ENCODE measurements at regions not wholly inside any gene's neighbourhood (a gene's known extent, or its start where the extent isn't known, plus 50 kb on each side); places are given as distances from the start of the nearest gene placed in this dataset.

DNA sequence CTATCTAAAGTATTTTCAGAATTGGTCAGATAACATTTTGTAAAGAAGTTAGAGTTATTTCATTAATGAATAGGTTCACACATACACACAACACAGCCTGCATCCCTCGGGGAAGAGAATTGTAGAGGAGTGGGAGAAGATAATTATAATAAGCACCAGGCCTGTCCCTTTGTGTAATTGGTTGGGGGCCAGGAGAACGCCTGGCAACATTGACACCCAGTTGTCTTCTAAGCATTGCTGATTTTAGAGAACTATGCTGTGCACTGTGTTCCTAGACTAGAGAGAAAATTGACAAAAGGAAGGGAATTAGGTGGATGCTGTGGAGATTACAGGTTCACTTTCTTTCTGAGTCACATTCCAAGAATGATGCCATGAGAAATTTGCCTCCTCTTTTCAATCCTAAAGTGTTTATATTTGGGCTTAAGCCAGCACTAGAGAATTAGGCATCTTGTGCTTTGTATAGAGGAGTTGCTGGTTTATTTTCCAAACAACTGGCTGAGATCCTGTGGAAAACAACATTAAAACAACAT, 247.6 kb downstream of the COX7C start:
- H3K27ac ChIP-seq (ENCODE audit: low read depth, low read length) = no peak overlapping the region
- peaks cover 3 to 9% (median 5%) of the 10 kb centered on the region in 3 donors for H3K4me1 ChIP-seq (ENCODE audit: control insufficient read depth in 3 of 3, insufficient read depth in 3 of 3, low read length in 3 of 3)
- no peaks in the 10 kb centered on the region for H3K27me3 ChIP-seq (ENCODE audit: control insufficient read depth in 3 of 3, insufficient read depth in 3 of 3, low read length in 3 of 3)
- H3K36me3 ChIP-seq (ENCODE audit: control insufficient read depth in 3 of 3, insufficient read depth in 3 of 3, low read length in 3 of 3) = no peaks in the 10 kb centered on the region
- no peaks in the 10 kb centered on the region for H3K9me3 ChIP-seq (ENCODE audit: control insufficient read depth in 3 of 3, low read length in 3 of 3)
- no peak overlapping the region for H3K9ac ChIP-seq (ENCODE audit: low read depth in 1 of 3, low read length in 3 of 3)
- no peak overlapping the region for H3K4me3 ChIP-seq (ENCODE audit: low read length in 3 of 3)

DNA sequence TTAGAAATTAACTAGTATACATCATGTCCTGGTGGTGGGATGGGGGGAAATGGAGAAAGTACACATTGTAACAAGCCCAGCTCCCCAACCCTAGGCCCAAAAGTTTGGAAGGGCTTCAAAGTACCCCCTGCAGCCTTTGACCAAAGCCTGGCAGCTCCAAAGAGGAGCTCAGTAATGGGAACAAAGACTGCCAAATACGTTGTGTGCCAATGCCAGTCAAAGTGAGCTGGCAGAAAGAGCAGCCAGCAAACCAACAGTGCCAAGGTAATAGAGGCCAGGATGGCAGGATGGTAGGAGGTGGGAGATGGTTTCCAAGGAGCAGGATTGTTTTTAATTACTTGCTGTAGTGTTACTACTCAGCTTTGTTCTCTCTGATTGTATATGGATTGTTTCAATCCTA, 248.3 kb downstream of the COX7C start:
- no peaks in the 10 kb centered on the region for H3K27me3 ChIP-seq (ENCODE audit: control insufficient read depth in 3 of 3, insufficient read depth in 3 of 3, low read length in 3 of 3)
- no peaks in the 10 kb centered on the region for H3K36me3 ChIP-seq (ENCODE audit: control insufficient read depth in 3 of 3, insufficient read depth in 3 of 3, low read length in 3 of 3)
- H3K4me3 ChIP-seq (ENCODE audit: low read length in 3 of 3) = no peak overlapping the region
- H3K4me1 ChIP-seq (ENCODE audit: control insufficient read depth in 3 of 3, insufficient read depth in 3 of 3, low read length in 3 of 3) = peaks cover 3 to 9% (median 5%) of the 10 kb centered on the region in 3 donors
- no peak overlapping the region for H3K9ac ChIP-seq (ENCODE audit: low read depth in 1 of 3, low read length in 3 of 3)
- no peak overlapping the region for H3K27ac ChIP-seq (ENCODE audit: low read depth, low read length)
- H3K9me3 ChIP-seq (ENCODE audit: control insufficient read depth in 3 of 3, low read length in 3 of 3) = no peaks in the 10 kb centered on the region

GRCh38 chr5:86869268-86869667, 251.5 kb downstream of the COX7C start:
- peaks cover 0 to 5% (median 0%) of the 10 kb centered on the region in 3 donors for H3K4me1 ChIP-seq (ENCODE audit: control insufficient read depth in 3 of 3, insufficient read depth in 3 of 3, low read length in 3 of 3)
- no peaks in the 10 kb centered on the region for H3K27me3 ChIP-seq (ENCODE audit: control insufficient read depth in 3 of 3, insufficient read depth in 3 of 3, low read length in 3 of 3)
- no peaks in the 10 kb centered on the region for H3K9me3 ChIP-seq (ENCODE audit: control insufficient read depth in 3 of 3, low read length in 3 of 3)
- no peak overlapping the region for H3K4me3 ChIP-seq (ENCODE audit: low read length in 3 of 3)
- H3K27ac ChIP-seq (ENCODE audit: low read depth, low read length) = no peak overlapping the region
- H3K9ac ChIP-seq (ENCODE audit: low read depth in 1 of 3, low read length in 3 of 3) = no peak overlapping the region
- H3K36me3 ChIP-seq (ENCODE audit: control insufficient read depth in 3 of 3, insufficient read depth in 3 of 3, low read length in 3 of 3) = no peaks in the 10 kb centered on the region

DNA sequence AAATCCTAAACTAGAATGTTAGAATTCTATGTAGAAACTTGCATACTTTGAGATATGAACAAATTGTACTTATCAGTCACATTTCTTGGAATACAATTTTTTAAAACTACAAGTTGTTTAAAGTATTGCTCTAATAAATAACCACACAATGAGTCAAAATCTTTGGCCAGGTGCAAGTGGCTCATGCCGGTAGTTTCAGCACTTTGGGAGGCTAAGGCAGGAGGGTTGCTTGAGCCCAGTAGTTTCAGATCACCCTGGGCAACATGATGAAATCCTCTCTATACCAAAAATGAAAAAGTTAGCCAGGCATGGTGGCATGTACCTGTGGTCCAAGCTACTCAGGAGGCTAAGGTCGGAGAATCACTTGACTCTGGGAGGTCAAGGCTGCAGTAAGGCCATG, 257.8 kb downstream of the COX7C start:
- Histone ChIP-seq H3K9me3 (ENCODE audit: control insufficient read depth in 3 of 3, low read length in 3 of 3) (no peaks in the 10 kb centered on the region), H3K9ac (ENCODE audit: low read depth in 1 of 3, low read length in 3 of 3) (no peak overlapping the region), H3K4me1 (ENCODE audit: control insufficient read depth in 3 of 3, insufficient read depth in 3 of 3, low read length in 3 of 3) (no peaks in the 10 kb centered on the region), H3K36me3 (ENCODE audit: control insufficient read depth in 3 of 3, insufficient read depth in 3 of 3, low read length in 3 of 3) (no peaks in the 10 kb centered on the region), H3K27me3 (ENCODE audit: control insufficient read depth in 3 of 3, insufficient read depth in 3 of 3, low read length in 3 of 3) (no peaks in the 10 kb centered on the region), H3K4me3 (ENCODE audit: low read length in 3 of 3) (no peak overlapping the region), H3K27ac (ENCODE audit: low read depth, low read length) (no peak overlapping the region)

DNA sequence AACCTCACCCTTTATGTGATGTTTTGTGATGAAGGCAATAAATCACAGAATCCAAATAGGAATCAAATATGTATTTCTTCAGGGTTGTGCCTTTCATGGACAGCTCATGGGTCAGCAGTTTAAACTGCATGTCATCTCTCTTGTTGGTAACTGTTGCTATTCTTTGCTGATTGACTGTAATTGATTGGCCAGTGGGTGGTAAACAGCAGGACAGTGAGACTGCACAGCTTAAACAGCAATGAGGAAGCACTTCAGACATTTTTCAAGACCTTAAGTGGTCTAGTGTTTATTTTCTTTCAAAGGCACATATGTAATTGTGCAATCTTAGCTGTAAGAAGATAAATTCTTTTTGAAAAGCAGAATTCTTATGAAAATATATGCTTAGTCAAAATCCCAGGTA, 260.5 kb downstream of the COX7C start:
- no peaks in the 10 kb centered on the region for H3K36me3 ChIP-seq (ENCODE audit: control insufficient read depth in 3 of 3, insufficient read depth in 3 of 3, low read length in 3 of 3)
- no peak overlapping the region for H3K27ac ChIP-seq (ENCODE audit: low read depth, low read length)
- no peaks in the 10 kb centered on the region for H3K4me1 ChIP-seq (ENCODE audit: control insufficient read depth in 3 of 3, insufficient read depth in 3 of 3, low read length in 3 of 3)
- no peaks in the 10 kb centered on the region for H3K9me3 ChIP-seq (ENCODE audit: control insufficient read depth in 3 of 3, low read length in 3 of 3)
- no peak overlapping the region for H3K4me3 ChIP-seq (ENCODE audit: low read length in 3 of 3)
- no peak overlapping the region for H3K9ac ChIP-seq (ENCODE audit: low read depth in 1 of 3, low read length in 3 of 3)
- no peaks in the 10 kb centered on the region for H3K27me3 ChIP-seq (ENCODE audit: control insufficient read depth in 3 of 3, insufficient read depth in 3 of 3, low read length in 3 of 3)

- H3K4me1 ChIP-seq (ENCODE audit: control insufficient read depth in 3 of 3, insufficient read depth in 3 of 3, low read length in 3 of 3) = no peaks in the 10 kb centered on the region
- H3K27ac ChIP-seq (ENCODE audit: low read depth, low read length) = no peak overlapping the region
- H3K27me3 ChIP-seq (ENCODE audit: control insufficient read depth in 3 of 3, insufficient read depth in 3 of 3, low read length in 3 of 3) = no peaks in the 10 kb centered on the region
- no peak overlapping the region for H3K9ac ChIP-seq (ENCODE audit: low read depth in 1 of 3, low read length in 3 of 3)
- no peaks in the 10 kb centered on the region for H3K36me3 ChIP-seq (ENCODE audit: control insufficient read depth in 3 of 3, insufficient read depth in 3 of 3, low read length in 3 of 3)
- no peak overlapping the region for H3K4me3 ChIP-seq (ENCODE audit: low read length in 3 of 3)
- H3K9me3 ChIP-seq (ENCODE audit: control insufficient read depth in 3 of 3, low read length in 3 of 3) = no peaks in the 10 kb centered on the region
These were observed 261.3 kb downstream of the COX7C start for GRCh38 chr5:86879086-86879485.

DNA sequence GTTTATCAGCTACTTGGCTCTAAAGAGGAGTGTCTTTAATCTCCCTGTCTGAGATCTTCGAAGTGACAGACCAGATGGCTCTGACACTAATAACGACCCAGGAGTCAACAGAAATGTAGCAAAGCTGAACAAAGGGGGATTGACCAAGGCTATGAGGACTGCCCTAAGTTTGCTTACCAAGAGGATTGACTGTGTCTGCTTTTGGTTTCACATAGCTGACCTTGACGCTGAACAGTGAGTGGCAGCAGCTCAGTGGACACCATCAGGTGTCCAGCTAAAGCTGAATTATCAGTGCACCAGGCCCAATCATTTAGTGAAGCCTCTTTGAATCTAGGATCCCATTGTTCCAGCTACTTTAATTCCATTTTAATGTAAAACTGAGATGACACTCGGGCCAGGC, 262.6 kb downstream of the COX7C start:
- H3K27ac ChIP-seq (ENCODE audit: low read depth, low read length) = no peak overlapping the region
- no peaks in the 10 kb centered on the region for H3K4me1 ChIP-seq (ENCODE audit: control insufficient read depth in 3 of 3, insufficient read depth in 3 of 3, low read length in 3 of 3)
- no peaks in the 10 kb centered on the region for H3K9me3 ChIP-seq (ENCODE audit: control insufficient read depth in 3 of 3, low read length in 3 of 3)
- H3K27me3 ChIP-seq (ENCODE audit: control insufficient read depth in 3 of 3, insufficient read depth in 3 of 3, low read length in 3 of 3) = no peaks in the 10 kb centered on the region
- H3K36me3 ChIP-seq (ENCODE audit: control insufficient read depth in 3 of 3, insufficient read depth in 3 of 3, low read length in 3 of 3) = no peaks in the 10 kb centered on the region
- no peak overlapping the region for H3K4me3 ChIP-seq (ENCODE audit: low read length in 3 of 3)
- no peak overlapping the region for H3K9ac ChIP-seq (ENCODE audit: low read depth in 1 of 3, low read length in 3 of 3)

GRCh38 chr5:86880785-86881492, 263.2 kb downstream of the COX7C start:
- Histone ChIP-seq H3K27me3 (ENCODE audit: control insufficient read depth in 3 of 3, insufficient read depth in 3 of 3, low read length in 3 of 3) (no peaks in the 10 kb centered on the region), H3K9me3 (ENCODE audit: control insufficient read depth in 3 of 3, low read length in 3 of 3) (no peaks in the 10 kb centered on the region), H3K27ac (ENCODE audit: low read depth, low read length) (no peak overlapping the region), H3K9ac (ENCODE audit: low read depth in 1 of 3, low read length in 3 of 3) (no peak overlapping the region), H3K36me3 (ENCODE audit: control insufficient read depth in 3 of 3, insufficient read depth in 3 of 3, low read length in 3 of 3) (no peaks in the 10 kb centered on the region), H3K4me3 (ENCODE audit: low read length in 3 of 3) (no peak overlapping the region), H3K4me1 (ENCODE audit: control insufficient read depth in 3 of 3, insufficient read depth in 3 of 3, low read length in 3 of 3) (no peaks in the 10 kb centered on the region)

DNA sequence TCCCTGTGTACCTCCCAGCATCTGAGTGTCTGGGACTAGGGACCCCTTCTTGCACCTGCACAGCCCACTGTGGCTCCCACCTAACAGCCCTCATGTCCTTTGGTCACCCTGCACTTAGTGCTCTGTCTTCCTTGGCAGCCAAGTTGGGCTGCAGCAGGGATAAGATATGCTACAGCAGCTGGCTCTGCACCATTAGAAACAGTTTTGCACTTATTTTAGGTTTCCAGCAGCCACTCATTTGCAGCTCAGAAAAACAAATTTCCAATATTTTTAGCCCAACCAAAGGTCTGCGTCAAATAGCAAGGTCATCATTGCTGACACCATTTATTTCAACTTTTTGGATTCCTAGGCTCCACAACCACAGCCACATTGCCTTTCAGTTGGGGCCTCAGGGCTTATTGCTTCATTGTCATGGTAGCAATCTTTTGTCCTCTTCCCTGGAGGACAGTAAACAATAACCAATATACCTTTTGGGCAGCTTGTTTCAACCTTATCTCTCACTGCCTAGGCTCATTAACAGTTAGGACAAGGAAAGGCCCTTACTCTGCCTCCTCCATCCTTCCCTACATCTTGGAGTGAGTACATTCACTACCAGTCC, 263.9 kb downstream of the COX7C start:
- Histone ChIP-seq H3K9ac (ENCODE audit: low read depth in 1 of 3, low read length in 3 of 3) (no peak overlapping the region), H3K27me3 (ENCODE audit: control insufficient read depth in 3 of 3, insufficient read depth in 3 of 3, low read length in 3 of 3) (no peaks in the 10 kb centered on the region), H3K4me1 (ENCODE audit: control insufficient read depth in 3 of 3, insufficient read depth in 3 of 3, low read length in 3 of 3) (no peaks in the 10 kb centered on the region), H3K27ac (ENCODE audit: low read depth, low read length) (no peak overlapping the region), H3K36me3 (ENCODE audit: control insufficient read depth in 3 of 3, insufficient read depth in 3 of 3, low read length in 3 of 3) (no peaks in the 10 kb centered on the region), H3K4me3 (ENCODE audit: low read length in 3 of 3) (no peak overlapping the region), H3K9me3 (ENCODE audit: control insufficient read depth in 3 of 3, low read length in 3 of 3) (no peaks in the 10 kb centered on the region)

DNA sequence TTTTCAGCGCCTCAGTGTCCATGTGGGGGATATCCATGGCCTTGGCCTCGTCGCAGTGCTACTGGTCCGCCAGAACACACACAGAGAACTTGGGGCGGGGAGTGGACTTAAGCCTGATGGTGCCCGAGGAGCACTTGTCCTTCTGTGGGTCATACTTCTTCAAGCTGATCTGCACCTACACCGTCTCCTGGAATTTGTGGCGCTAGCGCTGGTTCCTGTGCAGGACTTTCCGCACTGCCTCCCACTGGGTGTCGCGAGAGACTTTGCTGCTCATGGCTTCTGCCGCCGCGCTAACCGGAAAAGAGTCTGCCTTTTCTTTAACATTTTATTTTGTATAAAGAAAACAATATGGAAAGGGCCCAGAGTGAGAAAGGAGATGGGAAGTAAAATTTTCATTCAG, 266.9 kb downstream of the COX7C start:
- Histone ChIP-seq H3K4me1 (ENCODE audit: control insufficient read depth in 3 of 3, insufficient read depth in 3 of 3, low read length in 3 of 3) (no peaks in the 10 kb centered on the region), H3K4me3 (ENCODE audit: low read length in 3 of 3) (no peak overlapping the region), H3K9ac (ENCODE audit: low read depth in 1 of 3, low read length in 3 of 3) (no peak overlapping the region), H3K27me3 (ENCODE audit: control insufficient read depth in 3 of 3, insufficient read depth in 3 of 3, low read length in 3 of 3) (no peaks in the 10 kb centered on the region), H3K36me3 (ENCODE audit: control insufficient read depth in 3 of 3, insufficient read depth in 3 of 3, low read length in 3 of 3) (no peaks in the 10 kb centered on the region), H3K9me3 (ENCODE audit: control insufficient read depth in 3 of 3, low read length in 3 of 3) (no peaks in the 10 kb centered on the region), H3K27ac (ENCODE audit: low read depth, low read length) (no peak overlapping the region)

All from skeletal muscle tissue (tissue), 3 donors.